ENCODE measurements at regions not wholly inside any gene's neighbourhood (a gene's known extent, or its start where the extent isn't known, plus 50 kb on each side); places are given as distances from the start of the nearest gene placed in this dataset.

- Mint-ChIP-seq H3K9me3 (ENCODE audit: unreplicated experiment) (peaks cover 10% of the 10 kb centered on the region), H3K36me3 (ENCODE audit: unreplicated experiment) (no peaks in the 10 kb centered on the region), H3K27me3 (ENCODE audit: unreplicated experiment) (peaks cover 3% of the 10 kb centered on the region), H3K27ac (ENCODE audit: unreplicated experiment) (peak overlapping the region; percentile 22), H3K4me3 (ENCODE audit: unreplicated experiment) (no peak overlapping the region), H3K4me1 (ENCODE audit: low read depth, unreplicated experiment) (peaks cover 38% of the 10 kb centered on the region)
- DNase-seq, result no peak
- TF ChIP-seq CTCF (IDR thresholded peaks at IDR 0.05; ENCODE audit: partially characterized antibody, unreplicated experiment), result no peak
Observed at GRCh38 chr11:123253223-123253622, 58.2 kb upstream of the CLMP start.

GRCh38 chr11:123251657-123252344 is 56.8 kb upstream of the CLMP start:
- peaks cover 10% of the 10 kb centered on the region for H3K9me3 Mint-ChIP-seq (ENCODE audit: unreplicated experiment)

GRCh38 chr11:123250892-123251656 is 56.0 kb upstream of the CLMP start:
- Mint-ChIP-seq H3K4me1 (ENCODE audit: low read depth, unreplicated experiment) (peaks cover 32% of the 10 kb centered on the region), H3K27ac (ENCODE audit: unreplicated experiment) (peak overlapping the region; percentile 70)

More at GRCh38 chr11:123251657-123252344, 56.8 kb upstream of the CLMP start:
- peak overlapping the region; percentile 7 for H3K27ac Mint-ChIP-seq (ENCODE audit: unreplicated experiment)
- no peak for DNase-seq
- peaks cover 37% of the 10 kb centered on the region for H3K4me1 Mint-ChIP-seq (ENCODE audit: low read depth, unreplicated experiment)
- H3K36me3 Mint-ChIP-seq (ENCODE audit: unreplicated experiment), result no peaks in the 10 kb centered on the region
- peaks cover 5% of the 10 kb centered on the region for H3K27me3 Mint-ChIP-seq (ENCODE audit: unreplicated experiment)
- no peak for TF ChIP-seq CTCF (IDR thresholded peaks at IDR 0.05; ENCODE audit: partially characterized antibody, unreplicated experiment)
- no peak overlapping the region for H3K4me3 Mint-ChIP-seq (ENCODE audit: unreplicated experiment)

GRCh38 chr11:123249354-123249753 is 54.3 kb upstream of the CLMP start:
- Mint-ChIP-seq H3K4me1 (ENCODE audit: low read depth, unreplicated experiment) (peaks cover 29% of the 10 kb centered on the region), H3K27me3 (ENCODE audit: unreplicated experiment) (peaks cover 5% of the 10 kb centered on the region), H3K27ac (ENCODE audit: unreplicated experiment) (no peak overlapping the region), H3K36me3 (ENCODE audit: unreplicated experiment) (no peaks in the 10 kb centered on the region), H3K9me3 (ENCODE audit: unreplicated experiment) (peaks cover 8% of the 10 kb centered on the region), H3K4me3 (ENCODE audit: unreplicated experiment) (no peak overlapping the region)
- no peak for DNase-seq
- TF ChIP-seq CTCF (IDR thresholded peaks at IDR 0.05; ENCODE audit: partially characterized antibody, unreplicated experiment), result no peak

More at GRCh38 chr11:123250892-123251656, 56.0 kb upstream of the CLMP start:
- no peaks in the 10 kb centered on the region for H3K36me3 Mint-ChIP-seq (ENCODE audit: unreplicated experiment)
- DNase-seq, result no peak
- no peak overlapping the region for H3K4me3 Mint-ChIP-seq (ENCODE audit: unreplicated experiment)
- peaks cover 5% of the 10 kb centered on the region for H3K27me3 Mint-ChIP-seq (ENCODE audit: unreplicated experiment)
- TF ChIP-seq CTCF (IDR thresholded peaks at IDR 0.05; ENCODE audit: partially characterized antibody, unreplicated experiment), result no peak
- H3K9me3 Mint-ChIP-seq (ENCODE audit: unreplicated experiment), result peaks cover 8% of the 10 kb centered on the region
